HCT116 (cell line): ENCODE measurements at regions not wholly inside any gene's neighbourhood (a gene's known extent, or its start where the extent isn't known, plus 50 kb on each side); places are given as distances from the start of the nearest gene placed in this dataset.

Experiments used
- ELF1 ChIP-seq: IDR thresholded peaks from 2 replicates; pipeline ENCODE4 v1.6.1; 2012; ENCODE audit warnings: low read depth, borderline replicate concordance
- TF ChIP-seq, protein P1 (sequence below), 3 experiments: fragments of 200-600 bp in 1 of 3; sonication (generic) in 1 of 3; IDR thresholded peaks in 2 of 3; conservative IDR thresholded peaks in 1 of 3; 2 replicates each; pipeline ENCODE4 v1.5.1; 2012 to 2017; ENCODE audit warnings: low read depth in 2 of 3, low read length in 2 of 3, antibody characterized with exemption in 1 of 3, borderline replicate concordance in 1 of 3, control low read depth in 1 of 3, mild to moderate bottlenecking in 1 of 3, mixed read lengths in 1 of 3, mixed run types in 1 of 3, moderate library complexity in 1 of 3; ENCODE audit not compliant: insufficient read depth in 1 of 3

DNA sequence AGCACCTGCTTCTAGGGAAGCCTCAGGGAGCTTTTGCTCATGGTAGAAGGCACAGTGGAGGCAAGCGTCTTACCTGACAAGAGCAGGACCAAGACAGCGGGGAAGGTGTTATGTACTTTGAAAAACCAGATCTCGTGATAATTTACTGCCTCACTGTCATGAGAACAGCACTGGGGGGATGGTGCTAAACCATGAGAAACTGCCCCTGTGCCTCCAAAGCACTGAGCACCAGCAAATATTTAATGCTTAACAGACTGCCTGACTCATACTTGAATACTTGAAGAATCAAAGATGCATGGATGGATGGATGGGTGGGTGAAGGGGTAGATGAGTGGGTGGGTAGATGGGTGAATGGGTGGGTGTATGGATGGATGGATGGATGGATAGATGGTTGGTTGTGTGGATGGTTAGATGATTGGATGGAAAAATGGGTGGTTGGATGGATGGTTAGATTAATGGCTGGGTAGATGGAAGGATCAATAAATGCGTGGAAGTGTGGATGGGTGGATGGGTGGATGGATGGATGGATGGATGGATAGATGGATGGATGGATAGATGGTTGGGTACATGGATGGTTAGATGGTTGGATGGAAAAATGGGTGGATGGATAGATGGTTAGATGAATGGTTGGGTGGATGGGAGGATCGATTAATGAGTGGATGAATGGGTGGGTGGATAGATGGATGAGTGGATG, 101.1 kb upstream of the IPO5 start:
- TF ChIP-seq ELF1, result no peak
- TF ChIP-seq, protein P1, sequence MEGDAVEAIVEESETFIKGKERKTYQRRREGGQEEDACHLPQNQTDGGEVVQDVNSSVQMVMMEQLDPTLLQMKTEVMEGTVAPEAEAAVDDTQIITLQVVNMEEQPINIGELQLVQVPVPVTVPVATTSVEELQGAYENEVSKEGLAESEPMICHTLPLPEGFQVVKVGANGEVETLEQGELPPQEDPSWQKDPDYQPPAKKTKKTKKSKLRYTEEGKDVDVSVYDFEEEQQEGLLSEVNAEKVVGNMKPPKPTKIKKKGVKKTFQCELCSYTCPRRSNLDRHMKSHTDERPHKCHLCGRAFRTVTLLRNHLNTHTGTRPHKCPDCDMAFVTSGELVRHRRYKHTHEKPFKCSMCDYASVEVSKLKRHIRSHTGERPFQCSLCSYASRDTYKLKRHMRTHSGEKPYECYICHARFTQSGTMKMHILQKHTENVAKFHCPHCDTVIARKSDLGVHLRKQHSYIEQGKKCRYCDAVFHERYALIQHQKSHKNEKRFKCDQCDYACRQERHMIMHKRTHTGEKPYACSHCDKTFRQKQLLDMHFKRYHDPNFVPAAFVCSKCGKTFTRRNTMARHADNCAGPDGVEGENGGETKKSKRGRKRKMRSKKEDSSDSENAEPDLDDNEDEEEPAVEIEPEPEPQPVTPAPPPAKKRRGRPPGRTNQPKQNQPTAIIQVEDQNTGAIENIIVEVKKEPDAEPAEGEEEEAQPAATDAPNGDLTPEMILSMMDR (IDR thresholded peaks at IDR 0.05 in 2 of 3, conservative IDR thresholded peaks at IDR 0.05 in 1 of 3; ENCODE audit: borderline replicate concordance in 1 of 3, insufficient read depth in 1 of 3, low read depth in 2 of 3, low read length in 2 of 3), result no peak
